GM21619 (cell line): ENCODE measurements at regions not wholly inside any gene's neighbourhood (a gene's known extent, or its start where the extent isn't known, plus 50 kb on each side); places are given as distances from the start of the nearest gene placed in this dataset.
"Not testable (repeated sequence)": the region's sequence is repeated elsewhere in the genome, so short reads cannot be mapped to it uniquely, and the experiment has no call there.

Experiments
- ATAC-seq: cut with Tn5 transposase; IDR thresholded peaks from one replicate; pipeline ENCODE4 v1.9.1; 2021; ENCODE audit not compliant: unreplicated experiment

GRCh38 chr5:2163060-2163856 lies 280.5 kb upstream of the IRX4 start:
- ATAC-seq: no peak

- no peak for ATAC-seq
Measured at GRCh38 chr5:2160811-2161210, 278.1 kb upstream of the IRX4 start.

GRCh38 chr5:2158767-2159166 lies 276.0 kb upstream of the IRX4 start:
- no peak for ATAC-seq

GRCh38 chr5:2158109-2158508 lies 275.4 kb upstream of the IRX4 start:
- no peak for ATAC-seq

GRCh38 chr5:2157372-2157771 lies 274.6 kb upstream of the IRX4 start:
- ATAC-seq: no peak

- no peak for ATAC-seq
Measured at GRCh38 chr5:2156358-2157059, 273.8 kb upstream of the IRX4 start.

GRCh38 chr5:2155556-2155955 lies 272.8 kb upstream of the IRX4 start:
- no peak for ATAC-seq

- no peak for ATAC-seq
Measured at GRCh38 chr5:2153802-2154201, 271.1 kb upstream of the IRX4 start.

GRCh38 chr5:2153350-2153749 lies 270.6 kb upstream of the IRX4 start:
- ATAC-seq: no peak

GRCh38 chr5:2151301-2151888 lies 268.7 kb upstream of the IRX4 start:
- not testable (repeated sequence) for ATAC-seq

GRCh38 chr5:2149195-2149539 lies 266.4 kb upstream of the IRX4 start:
- ATAC-seq: no peak

GRCh38 chr5:2148312-2149194 lies 265.8 kb upstream of the IRX4 start:
- no peak for ATAC-seq

- ATAC-seq: no peak
Measured at GRCh38 chr5:2147504-2148311, 265.0 kb upstream of the IRX4 start.

- no peak for ATAC-seq
Measured at GRCh38 chr5:2143646-2144353, 261.1 kb upstream of the IRX4 start.

- no peak for ATAC-seq
Measured at GRCh38 chr5:2143088-2143487, 260.4 kb upstream of the IRX4 start.

GRCh38 chr5:2142456-2142954 lies 259.8 kb upstream of the IRX4 start:
- ATAC-seq: no peak

GRCh38 chr5:2141254-2142000 lies 258.7 kb upstream of the IRX4 start:
- no peak for ATAC-seq

- no peak for ATAC-seq
Measured at GRCh38 chr5:2140501-2141175, 257.9 kb upstream of the IRX4 start.
